GM12878 (cell line): ENCODE measurements at regions not wholly inside any gene's neighbourhood (a gene's known extent, or its start where the extent isn't known, plus 50 kb on each side); places are given as distances from the start of the nearest gene placed in this dataset.

Experiments used
- ELK1 ChIP-seq: IDR thresholded peaks from 2 replicates; pipeline ENCODE4 v1.6.1; 2012; ENCODE audit warnings: low read depth, low read length, improper control_type of control experiment
- HDAC2 ChIP-seq: fragments of 200-600 bp; sonication (generic); IDR thresholded peaks from 2 replicates; pipeline ENCODE4 v1.6.1; 2017
- LARP7 ChIP-seq: fragments of 450-650 bp; IDR thresholded peaks from 2 replicates; pipeline ENCODE4 v1.6.1; 2017; ENCODE audit warnings: mild to moderate bottlenecking
- MAX ChIP-seq: IDR thresholded peaks from 2 replicates; pipeline ENCODE4 v1.6.1; 2012; ENCODE audit warnings: low read depth, low read length, improper control_type of control experiment
- MTA3 ChIP-seq: IDR thresholded peaks from 2 replicates; pipeline ENCODE4 v1.6.1; 2012; ENCODE audit warnings: low read length, inconsistent platforms, borderline replicate concordance
- MYC ChIP-seq: IDR thresholded peaks from 2 replicates; pipeline ENCODE4 v1.6.1; 2011; ENCODE audit warnings: mild to moderate bottlenecking, low read length, moderate library complexity, inconsistent platforms; ENCODE audit not compliant: insufficient read depth, insufficient replicate concordance, insufficient read length, severe bottlenecking
- NFYB ChIP-seq: IDR thresholded peaks from 2 replicates; pipeline ENCODE4 v1.6.1; 2011; ENCODE audit warnings: low read depth, mild to moderate bottlenecking, low read length, improper control_type of control experiment, moderate library complexity; ENCODE audit not compliant: insufficient read depth
- POLR2AphosphoS5 ChIP-seq: IDR thresholded peaks from 2 replicates; pipeline ENCODE4 v1.6.1; 2011; ENCODE audit warnings: mild to moderate bottlenecking, low read length, inconsistent platforms
- RBBP5 ChIP-seq: fragments of 200-600 bp; sonication (generic); conservative IDR thresholded peaks from 2 replicates; pipeline ENCODE4 v1.6.1; 2016
- RELA ChIP-seq: fragments of 450-650 bp; IDR thresholded peaks from 2 replicates; pipeline ENCODE4 v1.8.0; 2014; ENCODE audit warnings: borderline replicate concordance; ENCODE audit not compliant: partially characterized antibody
- RFX5 ChIP-seq: IDR thresholded peaks from 2 replicates; pipeline ENCODE4 v1.6.1; 2011; ENCODE audit warnings: low read depth, low read length, improper control_type of control experiment
- STAT1 ChIP-seq: fragments of 450-650 bp; conservative IDR thresholded peaks from 2 replicates; pipeline ENCODE4 v1.6.1; 2014; ENCODE audit warnings: antibody characterized with exemption, mild to moderate bottlenecking
- WRNIP1 ChIP-seq: IDR thresholded peaks from 2 replicates; pipeline ENCODE4 v1.6.1; 2011; ENCODE audit warnings: low read depth, low read length, improper control_type of control experiment, borderline replicate concordance
- ZNF24 ChIP-seq: fragments of 450-650 bp; IDR thresholded peaks from 2 replicates; pipeline ENCODE4 v1.6.1; 2017; ENCODE audit warnings: antibody characterized with exemption, mild to moderate bottlenecking
- TF ChIP-seq, protein P1 (sequence below): fragments of 450-650 bp; IDR thresholded peaks from 2 replicates; pipeline ENCODE4 v1.6.1; 2016; ENCODE audit warnings: mild to moderate bottlenecking
- TF ChIP-seq, protein P2 (sequence below): IDR thresholded peaks from 2 replicates; pipeline ENCODE4 v1.6.1; 2011; ENCODE audit warnings: borderline replicate concordance, low read depth, mild to moderate bottlenecking, moderate library complexity, low read length; ENCODE audit not compliant: insufficient read depth, poor library complexity, severe bottlenecking
- TF ChIP-seq, protein P3 (sequence below): IDR thresholded peaks from 2 replicates; pipeline ENCODE4 v1.6.1; 2011; ENCODE audit warnings: low read depth, low read length, improper control_type of control experiment, borderline replicate concordance
- TF ChIP-seq, protein P4 (sequence below): fragments of 450-650 bp; IDR thresholded peaks from 2 replicates; pipeline ENCODE4 v1.6.1; 2017; ENCODE audit warnings: borderline replicate concordance
- TF ChIP-seq, protein P5 (sequence below): fragments of 450-650 bp; IDR thresholded peaks from 2 replicates; pipeline ENCODE4 v1.6.1; 2017; ENCODE audit warnings: mild to moderate bottlenecking, moderate library complexity

DNA sequence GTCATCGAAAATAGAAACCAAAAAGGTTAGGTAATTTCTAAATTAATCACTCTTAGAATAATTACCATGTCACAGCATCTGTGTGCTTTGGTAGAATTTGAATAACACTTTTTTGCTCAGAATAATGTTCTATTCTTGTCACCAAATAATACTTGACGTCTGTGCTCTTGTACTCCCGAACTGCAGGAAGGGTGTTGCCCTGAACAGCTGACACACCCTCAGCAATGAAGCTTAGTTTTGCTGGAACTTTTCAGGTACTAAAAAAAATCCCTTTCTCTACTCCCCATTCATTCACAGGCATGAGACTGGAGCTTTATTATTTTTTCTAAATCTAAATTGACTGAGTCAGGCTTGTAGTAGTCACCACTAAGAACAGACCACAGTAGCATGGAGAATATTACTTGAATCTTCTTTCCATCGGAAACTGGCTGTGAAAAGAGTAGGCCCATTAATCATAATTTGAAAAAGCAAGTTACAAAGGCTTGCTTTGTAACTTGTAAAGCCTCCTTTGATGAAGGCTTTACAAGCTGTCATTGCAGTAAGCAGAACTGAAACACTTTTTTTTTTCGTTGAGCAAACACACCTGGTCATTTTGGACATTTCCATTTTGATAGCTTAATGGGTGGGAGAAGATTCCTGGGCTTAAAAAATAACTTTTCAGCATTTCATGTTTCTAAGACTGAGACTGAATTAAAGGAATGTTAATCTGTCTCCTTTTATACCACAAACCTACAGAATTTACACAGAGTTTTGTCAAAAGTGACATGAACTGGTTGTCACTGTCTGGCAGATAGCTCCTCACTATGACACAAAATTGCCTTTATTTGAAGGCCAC lies 70.3 kb upstream of the PELI1 start (continued):
- TF ChIP-seq, protein P1, sequence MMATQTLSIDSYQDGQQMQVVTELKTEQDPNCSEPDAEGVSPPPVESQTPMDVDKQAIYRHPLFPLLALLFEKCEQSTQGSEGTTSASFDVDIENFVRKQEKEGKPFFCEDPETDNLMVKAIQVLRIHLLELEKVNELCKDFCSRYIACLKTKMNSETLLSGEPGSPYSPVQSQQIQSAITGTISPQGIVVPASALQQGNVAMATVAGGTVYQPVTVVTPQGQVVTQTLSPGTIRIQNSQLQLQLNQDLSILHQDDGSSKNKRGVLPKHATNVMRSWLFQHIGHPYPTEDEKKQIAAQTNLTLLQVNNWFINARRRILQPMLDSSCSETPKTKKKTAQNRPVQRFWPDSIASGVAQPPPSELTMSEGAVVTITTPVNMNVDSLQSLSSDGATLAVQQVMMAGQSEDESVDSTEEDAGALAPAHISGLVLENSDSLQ, result peak; percentile 95
- no peak for TF ChIP-seq ELK1
- TF ChIP-seq MYC, result no peak
- TF ChIP-seq, protein P2, sequence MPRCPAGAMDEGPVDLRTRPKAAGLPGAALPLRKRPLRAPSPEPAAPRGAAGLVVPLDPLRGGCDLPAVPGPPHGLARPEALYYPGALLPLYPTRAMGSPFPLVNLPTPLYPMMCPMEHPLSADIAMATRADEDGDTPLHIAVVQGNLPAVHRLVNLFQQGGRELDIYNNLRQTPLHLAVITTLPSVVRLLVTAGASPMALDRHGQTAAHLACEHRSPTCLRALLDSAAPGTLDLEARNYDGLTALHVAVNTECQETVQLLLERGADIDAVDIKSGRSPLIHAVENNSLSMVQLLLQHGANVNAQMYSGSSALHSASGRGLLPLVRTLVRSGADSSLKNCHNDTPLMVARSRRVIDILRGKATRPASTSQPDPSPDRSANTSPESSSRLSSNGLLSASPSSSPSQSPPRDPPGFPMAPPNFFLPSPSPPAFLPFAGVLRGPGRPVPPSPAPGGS, result peak; percentile 48
- TF ChIP-seq, protein P3, sequence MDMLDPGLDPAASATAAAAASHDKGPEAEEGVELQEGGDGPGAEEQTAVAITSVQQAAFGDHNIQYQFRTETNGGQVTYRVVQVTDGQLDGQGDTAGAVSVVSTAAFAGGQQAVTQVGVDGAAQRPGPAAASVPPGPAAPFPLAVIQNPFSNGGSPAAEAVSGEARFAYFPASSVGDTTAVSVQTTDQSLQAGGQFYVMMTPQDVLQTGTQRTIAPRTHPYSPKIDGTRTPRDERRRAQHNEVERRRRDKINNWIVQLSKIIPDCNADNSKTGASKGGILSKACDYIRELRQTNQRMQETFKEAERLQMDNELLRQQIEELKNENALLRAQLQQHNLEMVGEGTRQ, result no peak; the same call in 1 of the 2 replicates
- TF ChIP-seq NFYB, result no peak
- TF ChIP-seq, protein P4, sequence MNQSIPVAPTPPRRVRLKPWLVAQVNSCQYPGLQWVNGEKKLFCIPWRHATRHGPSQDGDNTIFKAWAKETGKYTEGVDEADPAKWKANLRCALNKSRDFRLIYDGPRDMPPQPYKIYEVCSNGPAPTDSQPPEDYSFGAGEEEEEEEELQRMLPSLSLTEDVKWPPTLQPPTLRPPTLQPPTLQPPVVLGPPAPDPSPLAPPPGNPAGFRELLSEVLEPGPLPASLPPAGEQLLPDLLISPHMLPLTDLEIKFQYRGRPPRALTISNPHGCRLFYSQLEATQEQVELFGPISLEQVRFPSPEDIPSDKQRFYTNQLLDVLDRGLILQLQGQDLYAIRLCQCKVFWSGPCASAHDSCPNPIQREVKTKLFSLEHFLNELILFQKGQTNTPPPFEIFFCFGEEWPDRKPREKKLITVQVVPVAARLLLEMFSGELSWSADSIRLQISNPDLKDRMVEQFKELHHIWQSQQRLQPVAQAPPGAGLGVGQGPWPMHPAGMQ, result no peak
- no peak for TF ChIP-seq LARP7
- no peak for TF ChIP-seq RELA
- peak; percentile 80 for TF ChIP-seq MTA3
- TF ChIP-seq, protein P5, sequence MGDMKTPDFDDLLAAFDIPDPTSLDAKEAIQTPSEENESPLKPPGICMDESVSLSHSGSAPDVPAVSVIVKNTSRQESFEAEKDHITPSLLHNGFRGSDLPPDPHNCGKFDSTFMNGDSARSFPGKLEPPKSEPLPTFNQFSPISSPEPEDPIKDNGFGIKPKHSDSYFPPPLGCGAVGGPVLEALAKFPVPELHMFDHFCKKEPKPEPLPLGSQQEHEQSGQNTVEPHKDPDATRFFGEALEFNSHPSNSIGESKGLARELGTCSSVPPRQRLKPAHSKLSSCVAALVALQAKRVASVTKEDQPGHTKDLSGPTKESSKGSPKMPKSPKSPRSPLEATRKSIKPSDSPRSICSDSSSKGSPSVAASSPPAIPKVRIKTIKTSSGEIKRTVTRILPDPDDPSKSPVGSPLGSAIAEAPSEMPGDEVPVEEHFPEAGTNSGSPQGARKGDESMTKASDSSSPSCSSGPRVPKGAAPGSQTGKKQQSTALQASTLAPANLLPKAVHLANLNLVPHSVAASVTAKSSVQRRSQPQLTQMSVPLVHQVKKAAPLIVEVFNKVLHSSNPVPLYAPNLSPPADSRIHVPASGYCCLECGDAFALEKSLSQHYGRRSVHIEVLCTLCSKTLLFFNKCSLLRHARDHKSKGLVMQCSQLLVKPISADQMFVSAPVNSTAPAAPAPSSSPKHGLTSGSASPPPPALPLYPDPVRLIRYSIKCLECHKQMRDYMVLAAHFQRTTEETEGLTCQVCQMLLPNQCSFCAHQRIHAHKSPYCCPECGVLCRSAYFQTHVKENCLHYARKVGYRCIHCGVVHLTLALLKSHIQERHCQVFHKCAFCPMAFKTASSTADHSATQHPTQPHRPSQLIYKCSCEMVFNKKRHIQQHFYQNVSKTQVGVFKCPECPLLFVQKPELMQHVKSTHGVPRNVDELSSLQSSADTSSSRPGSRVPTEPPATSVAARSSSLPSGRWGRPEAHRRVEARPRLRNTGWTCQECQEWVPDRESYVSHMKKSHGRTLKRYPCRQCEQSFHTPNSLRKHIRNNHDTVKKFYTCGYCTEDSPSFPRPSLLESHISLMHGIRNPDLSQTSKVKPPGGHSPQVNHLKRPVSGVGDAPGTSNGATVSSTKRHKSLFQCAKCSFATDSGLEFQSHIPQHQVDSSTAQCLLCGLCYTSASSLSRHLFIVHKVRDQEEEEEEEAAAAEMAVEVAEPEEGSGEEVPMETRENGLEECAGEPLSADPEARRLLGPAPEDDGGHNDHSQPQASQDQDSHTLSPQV, result peak; percentile 47; the same call in 1 of the 2 replicates
- TF ChIP-seq RBBP5, result 0 out of 2 replicates have a peak, but pooled peaks have one; percentile 31
- no peak; the same call in 1 of the 2 replicates for TF ChIP-seq POLR2AphosphoS5
- no peak for TF ChIP-seq MAX
- no peak for TF ChIP-seq WRNIP1
- peak; percentile 62 for TF ChIP-seq ZNF24
- TF ChIP-seq RFX5, result 0 out of 2 replicates have a peak, but pooled peaks have one; percentile 15
- no peak for TF ChIP-seq STAT1
- no peak for TF ChIP-seq HDAC2
